ENCODE measurements at regions not wholly inside any gene's neighbourhood (a gene's known extent, or its start where the extent isn't known, plus 50 kb on each side); places are given as distances from the start of the nearest gene placed in this dataset.
"Not testable (repeated sequence)": the region's sequence is repeated elsewhere in the genome, so short reads cannot be mapped to it uniquely, and the experiment has no call there.

- no peaks in the 10 kb centered on the region for H3K9me3 ChIP-seq (ENCODE audit: control insufficient read depth, low read length, poor library complexity, severe bottlenecking)
- no peaks in the 10 kb centered on the region for H3K27me3 Mint-ChIP-seq
- no peak for DNase-seq
- H3K27ac Mint-ChIP-seq = no peak overlapping the region
- no peak for ATAC-seq
- no peaks in the 10 kb centered on the region for H3K4me1 Mint-ChIP-seq
- no peaks in the 10 kb centered on the region for H3K36me3 Mint-ChIP-seq (ENCODE audit: low read depth)
- no peak overlapping the region for H3K4me3 Mint-ChIP-seq
Measured at GRCh38 chr15:81056304-81056703, 55.6 kb downstream of the TLNRD1 start.

GRCh38 chr15:81060470-81060869 lies 59.7 kb downstream of the TLNRD1 start:
- H3K27me3 Mint-ChIP-seq = peaks cover 9% of the 10 kb centered on the region
- no peaks in the 10 kb centered on the region for H3K4me1 Mint-ChIP-seq
- H3K9me3 ChIP-seq (ENCODE audit: control insufficient read depth, low read length, poor library complexity, severe bottlenecking) = no peaks in the 10 kb centered on the region
- H3K36me3 Mint-ChIP-seq (ENCODE audit: low read depth) = peaks cover 3% of the 10 kb centered on the region
- ATAC-seq (no peak), DNase-seq (no peak)
- no peak overlapping the region for H3K4me3 Mint-ChIP-seq
- H3K27ac Mint-ChIP-seq = no peak overlapping the region

GRCh38 chr15:81060907-81061306 lies 60.2 kb downstream of the TLNRD1 start:
- no peak overlapping the region for H3K27ac Mint-ChIP-seq
- H3K27me3 Mint-ChIP-seq = peaks cover 9% of the 10 kb centered on the region
- no peak overlapping the region for H3K4me3 Mint-ChIP-seq
- no peak for ATAC-seq
- H3K36me3 Mint-ChIP-seq (ENCODE audit: low read depth) = peaks cover 3% of the 10 kb centered on the region
- no peaks in the 10 kb centered on the region for H3K9me3 ChIP-seq (ENCODE audit: control insufficient read depth, low read length, poor library complexity, severe bottlenecking)
- H3K4me1 Mint-ChIP-seq = no peaks in the 10 kb centered on the region
- no peak for DNase-seq

GRCh38 chr15:81061490-81062253 lies 60.9 kb downstream of the TLNRD1 start:
- no peaks in the 10 kb centered on the region for H3K9me3 ChIP-seq (ENCODE audit: control insufficient read depth, low read length, poor library complexity, severe bottlenecking)
- DNase-seq (no peak), ATAC-seq (no peak)
- H3K4me1 Mint-ChIP-seq = no peaks in the 10 kb centered on the region
- peaks cover 3% of the 10 kb centered on the region for H3K36me3 Mint-ChIP-seq (ENCODE audit: low read depth)
- H3K27ac Mint-ChIP-seq = no peak overlapping the region
- no peak overlapping the region for H3K4me3 Mint-ChIP-seq
- peaks cover 9% of the 10 kb centered on the region for H3K27me3 Mint-ChIP-seq

- H3K4me1 Mint-ChIP-seq = no peaks in the 10 kb centered on the region
Measured at GRCh38 chr15:81062937-81063336, 62.2 kb downstream of the TLNRD1 start.

GRCh38 chr15:81064253-81064652 lies 63.5 kb downstream of the TLNRD1 start:
- ATAC-seq (no peak), DNase-seq (no peak)
- Mint-ChIP-seq H3K4me3 (no peak overlapping the region), H3K4me1 (peaks cover 3% of the 10 kb centered on the region), H3K36me3 (ENCODE audit: low read depth) (peaks cover 7% of the 10 kb centered on the region), H3K27me3 (peaks cover 15% of the 10 kb centered on the region), H3K27ac (no peak overlapping the region)
- no peaks in the 10 kb centered on the region for H3K9me3 ChIP-seq (ENCODE audit: control insufficient read depth, low read length, poor library complexity, severe bottlenecking)

More at GRCh38 chr15:81062937-81063336, 62.2 kb downstream of the TLNRD1 start:
- peaks cover 3% of the 10 kb centered on the region for H3K36me3 Mint-ChIP-seq (ENCODE audit: low read depth)
- no peaks in the 10 kb centered on the region for H3K9me3 ChIP-seq (ENCODE audit: control insufficient read depth, low read length, poor library complexity, severe bottlenecking)
- no peak overlapping the region for H3K4me3 Mint-ChIP-seq
- no peak for DNase-seq
- no peak for ATAC-seq
- H3K27ac Mint-ChIP-seq = no peak overlapping the region
- H3K27me3 Mint-ChIP-seq = peaks cover 9% of the 10 kb centered on the region

- H3K27ac Mint-ChIP-seq; H3K4me3 Mint-ChIP-seq; H3K9me3 ChIP-seq (ENCODE audit: control insufficient read depth, low read length, poor library complexity, severe bottlenecking); ATAC-seq; H3K36me3 Mint-ChIP-seq (ENCODE audit: low read depth); DNase-seq; H3K4me1 Mint-ChIP-seq: not testable (repeated sequence)
- H3K27me3 Mint-ChIP-seq = peaks cover 23% of the 10 kb centered on the region
Measured at GRCh38 chr15:81067567-81067966, 66.5 kb upstream of the CFAP161 start.

GRCh38 chr15:81068516-81068915 lies 65.6 kb upstream of the CFAP161 start:
- H3K4me1 Mint-ChIP-seq = peaks cover 3% of the 10 kb centered on the region
- ATAC-seq = no peak
- DNase-seq = no peak
- H3K27ac Mint-ChIP-seq = no peak overlapping the region
- H3K9me3 ChIP-seq (ENCODE audit: control insufficient read depth, low read length, poor library complexity, severe bottlenecking) = no peaks in the 10 kb centered on the region
- no peak overlapping the region for H3K4me3 Mint-ChIP-seq
- H3K36me3 Mint-ChIP-seq (ENCODE audit: low read depth) = peaks cover 7% of the 10 kb centered on the region
- H3K27me3 Mint-ChIP-seq = peaks cover 23% of the 10 kb centered on the region

- Mint-ChIP-seq H3K36me3 (ENCODE audit: low read depth) (peaks cover 6% of the 10 kb centered on the region), H3K27ac (no peak overlapping the region), H3K4me3 (no peak overlapping the region), H3K4me1 (peaks cover 3% of the 10 kb centered on the region), H3K27me3 (peaks cover 20% of the 10 kb centered on the region)
- no peak for ATAC-seq
- H3K9me3 ChIP-seq (ENCODE audit: control insufficient read depth, low read length, poor library complexity, severe bottlenecking) = no peaks in the 10 kb centered on the region
- no peak for DNase-seq
Measured at GRCh38 chr15:81069356-81069755, 64.7 kb upstream of the CFAP161 start.

GRCh38 chr15:81069909-81070308 lies 64.2 kb upstream of the CFAP161 start:
- no peak overlapping the region for H3K4me3 Mint-ChIP-seq
- peaks cover 3% of the 10 kb centered on the region for H3K4me1 Mint-ChIP-seq
- DNase-seq = no peak
- no peak overlapping the region for H3K27ac Mint-ChIP-seq
- peaks cover 5% of the 10 kb centered on the region for H3K36me3 Mint-ChIP-seq (ENCODE audit: low read depth)
- no peaks in the 10 kb centered on the region for H3K9me3 ChIP-seq (ENCODE audit: control insufficient read depth, low read length, poor library complexity, severe bottlenecking)
- peaks cover 15% of the 10 kb centered on the region for H3K27me3 Mint-ChIP-seq
- no peak for ATAC-seq

- H3K4me3 Mint-ChIP-seq = no peak overlapping the region
- ATAC-seq = no peak
- DNase-seq = no peak
- H3K27me3 Mint-ChIP-seq = peaks cover 14% of the 10 kb centered on the region
- peaks cover 3% of the 10 kb centered on the region for H3K4me1 Mint-ChIP-seq
- no peak overlapping the region for H3K27ac Mint-ChIP-seq
- H3K9me3 ChIP-seq (ENCODE audit: control insufficient read depth, low read length, poor library complexity, severe bottlenecking) = no peaks in the 10 kb centered on the region
- peaks cover 5% of the 10 kb centered on the region for H3K36me3 Mint-ChIP-seq (ENCODE audit: low read depth)
Measured at GRCh38 chr15:81071120-81071519, 63.0 kb upstream of the CFAP161 start.

- H3K27ac Mint-ChIP-seq = no peak overlapping the region
- H3K4me1 Mint-ChIP-seq = peaks cover 3% of the 10 kb centered on the region
- ATAC-seq = no peak
- H3K9me3 ChIP-seq (ENCODE audit: control insufficient read depth, low read length, poor library complexity, severe bottlenecking) = no peaks in the 10 kb centered on the region
- H3K27me3 Mint-ChIP-seq = peaks cover 14% of the 10 kb centered on the region
- H3K4me3 Mint-ChIP-seq = no peak overlapping the region
- DNase-seq = no peak
- H3K36me3 Mint-ChIP-seq (ENCODE audit: low read depth) = peaks cover 5% of the 10 kb centered on the region
Measured at GRCh38 chr15:81071705-81072104, 62.4 kb upstream of the CFAP161 start.

- no peak for DNase-seq
- H3K9me3 ChIP-seq (ENCODE audit: control insufficient read depth, low read length, poor library complexity, severe bottlenecking) = no peaks in the 10 kb centered on the region
- no peak for ATAC-seq
- H3K36me3 Mint-ChIP-seq (ENCODE audit: low read depth) = peaks cover 5% of the 10 kb centered on the region
- H3K4me1 Mint-ChIP-seq = peaks cover 3% of the 10 kb centered on the region
- H3K27ac Mint-ChIP-seq = no peak overlapping the region
- peaks cover 14% of the 10 kb centered on the region for H3K27me3 Mint-ChIP-seq
- no peak overlapping the region for H3K4me3 Mint-ChIP-seq
Measured at GRCh38 chr15:81072551-81072950, 61.5 kb upstream of the CFAP161 start.

- no peak for DNase-seq
- no peaks in the 10 kb centered on the region for H3K9me3 ChIP-seq (ENCODE audit: control insufficient read depth, low read length, poor library complexity, severe bottlenecking)
- ATAC-seq = no peak
- Mint-ChIP-seq H3K4me3 (no peak overlapping the region), H3K27me3 (peaks cover 12% of the 10 kb centered on the region), H3K36me3 (ENCODE audit: low read depth) (peaks cover 4% of the 10 kb centered on the region), H3K4me1 (peaks cover 3% of the 10 kb centered on the region), H3K27ac (no peak overlapping the region)
Measured at GRCh38 chr15:81073801-81074200, 60.3 kb upstream of the CFAP161 start.
